BJ (cell line): ENCODE measurements at regions not wholly inside any gene's neighbourhood (a gene's known extent, or its start where the extent isn't known, plus 50 kb on each side); places are given as distances from the start of the nearest gene placed in this dataset.

ENCODE experiments used
- CTCF ChIA-PET: fragments of 350-600 bp; formaldehyde crosslinking; extraction: SDS; loops from one replicate; lab custom pipeline; 2021; ENCODE audit warnings: antibody characterized with exemption, inconsistent platforms; lab: Yijun Ruan, JAX
- POLR2A ChIA-PET: fragments of 300-600 bp; sonication (Branson Sonifier 250); formaldehyde crosslinking; extraction: SDS; loops from one replicate; lab custom pipeline; 2021; ENCODE audit warnings: antibody characterized with exemption; lab: Charles Lee
- DNase-seq: peaks from one replicate; pipeline ENCODE4 v3.0.0-alpha.2; 2011; ENCODE audit warnings: low read depth
- H3K27me3 ChIP-seq: 2 replicates; pipeline ENCODE4 v1.6.0; 2011; ENCODE audit warnings: low read length; ENCODE audit not compliant: control insufficient read depth, insufficient read depth
- H3K36me3 ChIP-seq: 2 replicates; pipeline ENCODE4 v1.5.1; 2011; ENCODE audit warnings: low read length; ENCODE audit not compliant: control insufficient read depth, insufficient read depth
- H3K4me3 ChIP-seq: 2 replicates; pipeline ENCODE4 v1.5.1; 2011; ENCODE audit warnings: low read depth, mild to moderate bottlenecking, control low read depth, low read length
- TF ChIP-seq, protein P1 (sequence below): IDR thresholded peaks from 2 replicates; pipeline ENCODE4 v1.5.1; 2011; ENCODE audit warnings: low read depth, mild to moderate bottlenecking, control low read depth, inconsistent platforms, low read length, moderate library complexity; ENCODE audit not compliant: insufficient read depth

DNA sequence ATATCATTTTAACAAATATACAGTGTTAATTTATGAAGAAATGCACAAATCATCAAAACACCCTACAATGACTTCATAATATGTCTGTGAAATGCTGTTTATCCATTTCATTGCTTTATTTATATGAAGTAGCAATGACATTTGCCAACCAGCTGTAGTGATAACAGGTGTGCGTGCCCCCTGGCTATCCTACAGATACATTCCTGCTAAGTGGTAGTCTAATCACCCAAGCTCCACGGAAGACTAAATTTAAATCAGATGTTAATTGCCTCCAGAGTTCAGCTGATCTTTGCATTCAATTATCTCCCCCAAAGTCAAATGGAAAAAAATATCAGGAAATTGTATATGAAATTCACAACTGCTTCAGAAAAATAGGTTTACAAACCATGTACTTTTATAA is 1164.2 kb upstream of the LRRN3 start:
- TF ChIP-seq, protein P1, sequence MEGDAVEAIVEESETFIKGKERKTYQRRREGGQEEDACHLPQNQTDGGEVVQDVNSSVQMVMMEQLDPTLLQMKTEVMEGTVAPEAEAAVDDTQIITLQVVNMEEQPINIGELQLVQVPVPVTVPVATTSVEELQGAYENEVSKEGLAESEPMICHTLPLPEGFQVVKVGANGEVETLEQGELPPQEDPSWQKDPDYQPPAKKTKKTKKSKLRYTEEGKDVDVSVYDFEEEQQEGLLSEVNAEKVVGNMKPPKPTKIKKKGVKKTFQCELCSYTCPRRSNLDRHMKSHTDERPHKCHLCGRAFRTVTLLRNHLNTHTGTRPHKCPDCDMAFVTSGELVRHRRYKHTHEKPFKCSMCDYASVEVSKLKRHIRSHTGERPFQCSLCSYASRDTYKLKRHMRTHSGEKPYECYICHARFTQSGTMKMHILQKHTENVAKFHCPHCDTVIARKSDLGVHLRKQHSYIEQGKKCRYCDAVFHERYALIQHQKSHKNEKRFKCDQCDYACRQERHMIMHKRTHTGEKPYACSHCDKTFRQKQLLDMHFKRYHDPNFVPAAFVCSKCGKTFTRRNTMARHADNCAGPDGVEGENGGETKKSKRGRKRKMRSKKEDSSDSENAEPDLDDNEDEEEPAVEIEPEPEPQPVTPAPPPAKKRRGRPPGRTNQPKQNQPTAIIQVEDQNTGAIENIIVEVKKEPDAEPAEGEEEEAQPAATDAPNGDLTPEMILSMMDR, result no peak
- Histone ChIP-seq H3K4me3 (no peak overlapping the region), H3K36me3 (no peaks in the 10 kb centered on the region), H3K27me3 (no peaks in the 10 kb centered on the region)
- ChIA-PET CTCF (no interaction called here), POLR2A (no interaction called here)
- no peak for DNase-seq

DNA sequence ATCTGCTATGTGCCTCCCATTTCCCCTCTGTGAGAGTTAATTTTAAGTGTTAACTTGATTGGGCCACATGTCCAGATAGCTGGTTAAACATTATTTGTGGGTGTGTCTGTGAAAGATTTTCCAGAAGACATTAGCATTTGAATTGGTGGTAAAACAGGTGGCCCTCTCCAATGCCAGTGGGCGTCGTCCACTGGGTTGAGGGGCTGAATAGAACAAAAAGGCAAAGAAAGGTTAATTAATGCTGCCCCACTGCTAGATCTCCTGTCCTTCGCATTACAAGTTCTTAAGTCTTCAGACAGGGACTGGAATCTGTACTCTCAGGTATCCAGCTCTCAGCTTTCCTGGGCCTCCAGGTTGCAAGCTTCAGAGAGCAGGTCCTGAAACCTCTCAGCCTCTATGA is 1160.9 kb upstream of the LRRN3 start:
- ChIA-PET POLR2A (no interaction called here), CTCF (no interaction called here)
- Histone ChIP-seq H3K36me3 (no peaks in the 10 kb centered on the region), H3K4me3 (no peak overlapping the region), H3K27me3 (no peaks in the 10 kb centered on the region)
- TF ChIP-seq, protein P1, result no peak
- no peak for DNase-seq

DNA sequence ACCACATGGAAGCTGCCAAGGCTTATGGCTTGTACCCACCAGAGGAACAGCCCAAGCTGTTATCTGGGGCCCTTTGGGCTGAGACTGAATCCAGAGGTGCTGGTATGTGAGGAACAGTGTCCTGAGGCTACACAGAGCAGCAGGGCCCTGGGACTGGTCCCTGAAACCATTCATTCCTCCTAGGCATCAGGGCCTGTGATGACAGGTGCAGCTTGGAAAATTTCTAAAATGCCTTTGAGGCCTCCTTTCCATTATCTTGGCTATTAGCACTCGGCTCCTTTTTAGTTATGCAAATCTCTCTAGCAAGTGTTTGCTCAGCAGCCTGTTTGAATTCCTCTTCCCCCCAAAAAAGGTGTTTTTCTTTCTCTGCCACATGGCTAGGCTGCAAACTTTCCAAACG is 1151.7 kb upstream of the LRRN3 start:
- CTCF ChIA-PET, result no interaction called here
- DNase-seq, result no peak
- H3K4me3 ChIP-seq, result no peak overlapping the region
- no peaks in the 10 kb centered on the region for H3K36me3 ChIP-seq
- POLR2A ChIA-PET, result no interaction called here
- no peaks in the 10 kb centered on the region for H3K27me3 ChIP-seq
- TF ChIP-seq, protein P1, result no peak

DNA sequence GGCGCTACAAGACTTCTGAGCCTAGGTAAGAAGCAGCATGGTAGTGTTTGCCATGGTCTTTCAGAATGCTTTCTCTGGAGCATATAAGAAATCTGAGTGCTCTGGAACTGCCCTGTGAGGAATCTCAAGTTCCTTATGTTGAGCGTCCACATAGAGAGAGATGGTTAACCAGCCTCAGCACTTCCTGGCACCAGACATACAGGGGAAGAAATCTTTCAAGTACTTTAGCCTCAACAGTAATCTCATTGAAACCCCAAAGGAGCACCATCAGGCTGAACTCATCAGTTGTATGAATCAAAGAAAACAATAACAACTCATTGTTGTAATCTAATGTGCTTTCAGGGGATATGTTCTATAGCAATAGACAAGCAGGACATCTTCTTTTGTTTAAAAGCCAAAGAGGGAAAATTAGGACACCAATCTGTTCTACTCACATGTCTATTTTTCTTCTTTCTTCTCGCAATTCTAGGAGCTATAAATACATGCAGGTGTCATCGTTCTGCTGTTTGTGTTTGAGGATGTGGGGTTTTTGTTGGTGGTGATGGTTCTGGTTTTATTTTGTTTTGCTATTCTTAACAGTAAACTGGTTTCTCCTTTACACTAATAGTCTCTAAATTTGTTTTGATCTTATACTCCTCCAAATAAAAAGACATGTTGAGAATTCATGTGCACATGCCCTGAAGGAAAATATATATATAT is 1145.0 kb upstream of the LRRN3 start:
- POLR2A ChIA-PET, result no interaction called here
- Histone ChIP-seq H3K36me3 (no peaks in the 10 kb centered on the region), H3K4me3 (no peak overlapping the region), H3K27me3 (no peaks in the 10 kb centered on the region)
- CTCF ChIA-PET, result no interaction called here
- TF ChIP-seq, protein P1, result no peak
- DNase-seq, result no peak

DNA sequence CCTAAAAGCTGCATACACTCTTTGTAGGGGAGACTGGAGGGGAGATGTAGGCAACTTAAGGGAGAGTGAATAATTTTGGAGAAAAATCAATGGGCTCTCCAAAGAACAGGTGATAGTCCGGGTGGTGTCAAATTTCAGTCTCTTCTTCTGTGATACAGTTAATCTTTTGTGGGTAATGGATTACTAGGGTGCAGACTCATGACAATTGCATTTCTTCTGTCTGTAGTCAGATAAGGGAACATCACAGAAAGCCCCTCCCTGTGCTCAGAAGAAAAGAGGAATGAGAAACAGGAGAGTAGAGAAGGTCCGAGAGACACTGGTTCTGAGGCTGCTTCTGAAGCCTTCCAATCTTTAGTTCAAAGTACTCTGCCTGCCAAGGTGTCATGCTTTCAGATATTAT is 1140.7 kb upstream of the LRRN3 start:
- ChIA-PET POLR2A (no interaction called here), CTCF (no interaction called here)
- TF ChIP-seq, protein P1, result no peak
- no peaks in the 10 kb centered on the region for H3K27me3 ChIP-seq
- DNase-seq, result no peak
- no peak overlapping the region for H3K4me3 ChIP-seq
- no peaks in the 10 kb centered on the region for H3K36me3 ChIP-seq
